Brain microvascular endothelial cell (primary cell): ENCODE measurements at regions not wholly inside any gene's neighbourhood (a gene's known extent, or its start where the extent isn't known, plus 50 kb on each side); places are given as distances from the start of the nearest gene placed in this dataset.

ENCODE experiments used
- DNase-seq: peaks from one replicate; pipeline ENCODE4 v3.0.0-alpha.2; 2020
- H3K27ac ChIP-seq: fragments of 250-450 bp; sonication (Bioruptor Pico); 2 replicates; pipeline ENCODE4 v1.5.1; 2020; ENCODE audit warnings: mild to moderate bottlenecking, moderate library complexity
- H3K27me3 ChIP-seq: fragments of 250-450 bp; sonication (Bioruptor Pico); replicated peaks from 2 replicates; pipeline ENCODE4 v1.5.1; 2020; ENCODE audit warnings: mild to moderate bottlenecking
- H3K36me3 ChIP-seq: fragments of 250-450 bp; sonication (Bioruptor Pico); replicated peaks from 2 replicates; pipeline ENCODE4 v1.5.1; 2020; ENCODE audit warnings: mild to moderate bottlenecking
- H3K4me3 ChIP-seq: 2 replicates; pipeline ENCODE4 v1.5.1; 2011; ENCODE audit warnings: low read depth, mild to moderate bottlenecking, control low read depth, low read length, moderate library complexity
- CTCF ChIP-seq: IDR thresholded peaks from 2 replicates; pipeline ENCODE4 v1.5.1; 2011; ENCODE audit warnings: low read depth, mild to moderate bottlenecking, moderate library complexity, low read length, control low read depth, inconsistent platforms; ENCODE audit errors: missing control alignments
- in situ Hi-C: cut with HindIII; loops from 2 replicates; pipeline ENCODE4 v1.10.0; 2017; ENCODE audit warnings: low sequenced_read_pairs, low pct_ligation_motif_present

- TF ChIP-seq CTCF, result no peak
- no peak overlapping the region for H3K4me3 ChIP-seq
- H3K27me3 ChIP-seq, result no peaks in the 10 kb centered on the region
- DNase-seq, result no peak
- H3K36me3 ChIP-seq, result no peaks in the 10 kb centered on the region
- in situ Hi-C loops, result no loop called here
- H3K27ac ChIP-seq, result peak overlapping the region; percentile 80
Observed at GRCh38 chr12:47303995-47304560, 224.3 kb upstream of the AMIGO2 start.

GRCh38 chr12:47303207-47303606, 223.4 kb upstream of the AMIGO2 start:
- in situ Hi-C loops, result no loop called here
- no peak for TF ChIP-seq CTCF
- Histone ChIP-seq H3K27me3 (no peaks in the 10 kb centered on the region), H3K36me3 (no peaks in the 10 kb centered on the region), H3K27ac (peak overlapping the region; percentile 80), H3K4me3 (no peak overlapping the region)
- DNase-seq, result peak; percentile 76

- in situ Hi-C loops, result no loop called here
- TF ChIP-seq CTCF, result no peak
- no peak overlapping the region for H3K4me3 ChIP-seq
- H3K36me3 ChIP-seq, result no peaks in the 10 kb centered on the region
- no peak for DNase-seq
- peak overlapping the region; percentile 80 for H3K27ac ChIP-seq
- H3K27me3 ChIP-seq, result no peaks in the 10 kb centered on the region
Observed at GRCh38 chr12:47302111-47302671, 222.4 kb upstream of the AMIGO2 start.

- H3K27me3 ChIP-seq, result no peaks in the 10 kb centered on the region
- in situ Hi-C loops, result no loop called here
- no peak for DNase-seq
- no peak for TF ChIP-seq CTCF
- H3K36me3 ChIP-seq, result no peaks in the 10 kb centered on the region
- H3K4me3 ChIP-seq, result no peak overlapping the region
- H3K27ac ChIP-seq, result no peak overlapping the region
Observed at GRCh38 chr12:47299586-47299985, 219.8 kb upstream of the AMIGO2 start.

GRCh38 chr12:47297993-47298392, 218.2 kb upstream of the AMIGO2 start:
- TF ChIP-seq CTCF, result no peak
- no peaks in the 10 kb centered on the region for H3K36me3 ChIP-seq
- no peak overlapping the region for H3K27ac ChIP-seq
- in situ Hi-C loops, result no loop called here
- no peak for DNase-seq
- H3K27me3 ChIP-seq, result no peaks in the 10 kb centered on the region
- H3K4me3 ChIP-seq, result no peak overlapping the region

GRCh38 chr12:47296828-47297227, 217.1 kb upstream of the AMIGO2 start:
- Histone ChIP-seq H3K36me3 (no peaks in the 10 kb centered on the region), H3K27me3 (no peaks in the 10 kb centered on the region), H3K4me3 (no peak overlapping the region), H3K27ac (no peak overlapping the region)
- TF ChIP-seq CTCF, result no peak
- in situ Hi-C loops, result no loop called here
- DNase-seq, result no peak
